GM12875 (cell line): ENCODE measurements at regions not wholly inside any gene's neighbourhood (a gene's known extent, or its start where the extent isn't known, plus 50 kb on each side); places are given as distances from the start of the nearest gene placed in this dataset.

ENCODE experiments used
- H3K4me3 ChIP-seq: one replicate; pipeline ENCODE4 v1.5.1; 2011; ENCODE audit warnings: low read depth, low read length, control low read depth
- CTCF ChIP-seq: IDR thresholded peaks from 2 replicates; pipeline ENCODE4 v1.5.1; 2011; ENCODE audit warnings: low read depth, mild to moderate bottlenecking, control low read depth, inconsistent platforms, low read length, moderate library complexity, borderline replicate concordance; ENCODE audit not compliant: insufficient read depth

DNA sequence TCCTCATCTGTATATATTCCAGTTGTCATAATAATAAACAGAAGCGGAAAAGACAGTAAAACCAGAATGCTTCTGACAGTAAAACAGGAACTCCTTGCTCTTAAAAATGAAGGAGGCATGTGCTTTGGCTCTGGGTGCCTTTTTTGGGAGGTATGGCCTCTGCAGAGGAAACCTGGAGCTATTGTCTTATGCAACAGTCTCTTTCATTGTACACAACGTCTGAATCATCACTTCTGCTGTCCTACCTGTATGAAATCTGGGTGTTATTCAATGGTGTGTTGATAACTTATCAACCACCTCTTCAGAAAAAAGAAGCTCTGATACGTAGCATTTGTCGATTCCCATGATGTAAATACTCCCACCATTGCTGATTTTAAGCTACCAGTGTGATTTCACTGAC, 64.8 kb downstream of the CDCA7 start:
- TF ChIP-seq CTCF, result no peak
- no peak overlapping the region for H3K4me3 ChIP-seq

- TF ChIP-seq CTCF, result no peak
- H3K4me3 ChIP-seq, result no peak overlapping the region
Observed at GRCh38 chr2:173424886-173425285, 70.2 kb downstream of the CDCA7 start.

GRCh38 chr2:173427887-173428668, 73.4 kb downstream of the CDCA7 start:
- TF ChIP-seq CTCF, result no peak
- H3K4me3 ChIP-seq, result no peak overlapping the region

DNA sequence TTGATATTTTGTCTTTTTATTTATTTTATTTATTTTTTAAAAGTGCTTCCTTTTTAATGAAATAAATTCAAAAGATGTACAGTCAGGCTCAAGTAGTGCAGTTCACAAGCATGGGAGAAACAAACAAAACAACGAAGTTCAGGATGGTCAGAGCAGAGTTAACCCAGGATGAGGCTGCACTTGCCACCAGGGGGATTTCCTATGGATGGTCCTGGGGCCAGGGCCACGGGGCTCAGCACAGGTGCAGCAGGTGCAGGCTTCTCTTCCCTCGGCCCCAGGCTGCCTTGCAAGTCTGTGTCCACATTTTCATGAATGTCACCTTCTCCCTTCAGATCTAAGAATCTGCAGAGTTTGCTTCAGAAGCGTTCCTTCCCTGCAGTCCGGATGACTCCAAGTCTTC, 76.5 kb downstream of the CDCA7 start:
- no peak for TF ChIP-seq CTCF
- H3K4me3 ChIP-seq, result no peak overlapping the region

DNA sequence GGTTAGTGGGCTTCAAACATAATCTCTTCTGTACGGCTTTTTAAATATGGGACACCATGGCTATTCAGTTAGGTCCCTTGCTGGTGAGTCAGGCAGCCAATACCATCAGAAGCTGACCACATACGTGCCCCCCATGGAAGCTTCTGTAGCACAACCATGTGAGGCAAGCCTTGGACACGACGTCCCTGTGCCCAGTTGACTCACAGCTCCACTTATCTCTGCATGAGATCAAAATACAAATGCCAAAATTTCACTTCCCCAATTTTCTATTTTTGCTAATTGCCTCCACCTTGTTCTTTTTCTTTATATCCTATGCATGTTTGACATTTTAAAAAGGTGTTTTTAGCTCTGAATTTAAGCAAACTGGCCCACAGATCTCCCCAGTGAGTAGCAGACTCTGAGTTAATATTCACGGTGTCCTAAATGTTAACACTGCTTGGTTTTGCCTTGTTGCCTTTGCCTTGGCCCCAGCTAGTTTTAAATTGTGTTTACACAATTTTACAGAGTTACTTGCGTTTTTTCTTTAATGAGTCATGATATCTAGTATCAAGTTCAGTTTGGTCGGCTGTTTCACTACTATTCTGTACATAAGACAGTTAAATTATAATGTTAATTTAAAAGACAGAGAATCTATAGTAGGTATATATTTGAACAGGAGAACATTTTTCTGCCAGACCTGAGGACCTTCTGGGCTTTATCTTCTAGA, 77.5 kb downstream of the CDCA7 start:
- no peak overlapping the region for H3K4me3 ChIP-seq
- TF ChIP-seq CTCF, result no peak

DNA sequence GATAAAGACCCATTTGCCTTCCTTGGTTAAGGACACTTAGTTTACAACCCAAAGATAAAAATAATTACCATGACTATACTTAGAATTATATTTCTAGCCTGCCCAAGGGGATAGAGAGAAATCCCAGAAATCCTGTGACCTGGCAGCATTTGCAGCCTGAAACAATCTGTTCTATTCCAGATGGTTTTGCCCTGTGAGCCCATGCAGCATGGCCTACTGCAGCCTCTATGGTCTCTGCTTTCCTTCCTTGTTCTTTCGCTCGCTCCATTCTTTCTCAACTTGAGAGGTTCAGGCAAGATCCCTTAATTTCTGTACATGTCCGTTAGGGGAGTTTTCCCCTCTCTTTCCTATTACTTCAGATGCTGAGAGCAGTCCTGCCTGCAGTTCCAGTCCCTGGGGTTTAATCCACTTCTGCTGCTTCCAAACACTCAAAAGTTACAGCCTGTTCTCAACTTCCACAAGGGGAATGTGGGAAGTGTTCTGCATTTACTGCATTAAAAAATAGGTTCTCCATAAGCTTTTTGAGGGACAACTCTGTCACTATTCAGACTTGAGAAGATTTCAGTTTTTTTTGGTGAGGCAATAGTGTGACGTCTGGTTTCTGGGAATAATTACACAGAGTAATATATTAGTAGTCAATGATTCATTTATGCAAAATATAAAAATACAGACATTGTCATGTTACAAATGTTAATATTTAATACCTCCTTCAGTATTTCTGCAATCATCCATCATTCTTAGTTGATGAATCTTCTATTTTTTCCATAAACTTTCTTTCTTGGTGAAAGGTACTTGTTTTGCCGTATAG, 80.3 kb downstream of the CDCA7 start:
- TF ChIP-seq CTCF, result no peak
- H3K4me3 ChIP-seq, result no peak overlapping the region
